ENCODE measurements at regions not wholly inside any gene's neighbourhood (a gene's known extent, or its start where the extent isn't known, plus 50 kb on each side); places are given as distances from the start of the nearest gene placed in this dataset.

DNA sequence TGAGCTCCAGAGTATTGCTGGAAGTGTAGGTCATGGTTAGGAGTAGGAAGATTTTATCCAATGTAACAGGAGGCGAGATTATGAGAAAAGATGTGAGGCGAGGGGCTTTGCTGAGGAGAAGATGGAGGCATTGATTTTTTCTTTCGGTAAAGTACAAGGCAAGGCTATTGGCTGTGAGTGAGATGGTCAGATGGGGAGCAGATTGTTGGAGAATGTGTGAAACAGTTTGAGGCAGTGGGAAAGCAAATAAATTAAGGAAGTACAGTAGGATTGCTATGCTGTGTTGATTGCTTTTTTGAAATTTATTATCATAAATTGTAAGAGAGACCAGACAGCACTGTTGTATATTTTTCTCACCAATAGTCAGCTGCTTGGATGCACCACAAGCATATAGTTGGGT is 173.3 kb downstream of the KCNE4 start:
- DNase-seq (ENCODE audit: low spot score) = no peak

GRCh38 chr2:223226264-223226663 is 174.3 kb downstream of the KCNE4 start:
- DNase-seq (ENCODE audit: low spot score) = no peak

DNA sequence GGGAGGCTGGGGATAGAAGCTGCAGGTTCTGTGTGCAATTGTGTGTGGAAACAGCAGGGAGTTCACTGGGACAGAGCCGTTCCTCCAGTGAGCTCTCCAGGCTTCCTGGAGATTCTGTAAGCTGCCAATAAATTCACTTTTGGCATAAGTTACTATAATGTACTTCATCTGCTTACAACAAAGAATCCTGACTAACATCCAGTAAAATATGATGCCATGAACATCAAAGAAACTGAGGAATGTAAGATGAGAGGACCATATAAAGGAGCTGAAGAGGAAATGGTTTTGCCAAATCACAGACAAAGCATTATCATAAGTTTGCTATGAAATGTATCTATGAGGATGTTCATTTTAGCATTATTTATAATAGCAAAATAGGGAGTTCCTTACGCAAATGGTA is 175.3 kb downstream of the KCNE4 start:
- DNase-seq (ENCODE audit: low spot score) = no peak

DNA sequence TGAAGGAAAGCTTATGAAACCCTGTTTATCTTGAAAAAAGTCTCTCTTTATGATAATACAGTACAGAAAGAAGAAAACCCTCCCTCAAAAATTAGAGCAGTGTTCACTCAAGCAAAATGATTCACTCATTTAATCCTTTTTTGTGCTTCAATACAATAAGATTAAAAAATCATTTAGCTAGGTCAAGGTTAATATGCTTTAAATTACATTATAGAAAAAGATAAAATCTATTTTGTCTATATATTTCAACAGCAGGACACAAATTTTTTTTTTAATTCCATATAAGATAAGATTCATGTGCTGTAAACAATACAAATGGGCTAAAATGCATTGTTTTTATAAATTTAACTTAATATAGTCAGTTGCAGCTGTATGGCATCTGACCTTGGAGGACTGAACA is 176.9 kb downstream of the KCNE4 start:
- no peak for DNase-seq (ENCODE audit: low spot score)

DNA sequence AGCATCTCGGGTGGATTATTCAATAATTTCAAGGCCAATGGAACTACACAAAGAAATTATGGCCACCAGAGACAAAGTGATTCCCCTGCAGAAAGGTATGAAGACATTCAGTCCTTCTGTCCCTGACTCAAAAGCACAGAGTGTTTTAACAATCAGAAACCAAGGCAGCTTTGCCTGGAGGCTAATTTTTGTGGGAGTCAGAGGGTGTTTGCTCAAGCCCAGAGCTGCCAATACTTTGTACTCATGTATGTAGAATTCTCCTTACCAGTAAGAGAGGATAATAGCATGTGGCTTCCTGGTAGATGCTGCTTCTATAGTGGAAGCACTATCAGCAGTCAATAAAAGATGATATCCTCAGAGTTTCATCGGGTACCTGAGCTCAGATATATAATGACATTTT is 178.4 kb downstream of the KCNE4 start:
- DNase-seq (ENCODE audit: low spot score) = no peak

DNA sequence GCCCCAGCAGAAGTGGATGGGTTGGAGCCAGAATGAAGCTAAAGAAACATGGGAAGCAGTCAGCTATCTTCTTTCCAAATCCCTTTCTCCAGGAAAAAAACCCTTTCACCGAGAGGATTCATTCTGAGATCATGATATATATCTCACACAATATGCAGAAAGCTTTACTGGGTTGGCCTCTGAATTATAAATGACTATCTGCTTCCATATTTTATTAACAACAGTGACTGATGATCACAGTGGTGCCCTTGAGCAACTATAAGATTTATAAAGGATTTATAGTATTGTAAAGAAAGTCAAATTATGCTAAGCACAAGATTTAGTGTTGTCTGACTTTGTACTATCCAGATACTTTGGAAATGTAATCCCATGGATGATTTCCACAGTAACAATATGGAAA is 180.3 kb downstream of the KCNE4 start:
- DNase-seq (ENCODE audit: low spot score) = no peak

GRCh38 chr2:223232896-223233295 is 180.9 kb downstream of the KCNE4 start:
- DNase-seq (ENCODE audit: low spot score) = no peak

- DNase-seq (ENCODE audit: low spot score) = no peak
Measured at GRCh38 chr2:223235986-223236385, 184.0 kb downstream of the KCNE4 start.

DNA sequence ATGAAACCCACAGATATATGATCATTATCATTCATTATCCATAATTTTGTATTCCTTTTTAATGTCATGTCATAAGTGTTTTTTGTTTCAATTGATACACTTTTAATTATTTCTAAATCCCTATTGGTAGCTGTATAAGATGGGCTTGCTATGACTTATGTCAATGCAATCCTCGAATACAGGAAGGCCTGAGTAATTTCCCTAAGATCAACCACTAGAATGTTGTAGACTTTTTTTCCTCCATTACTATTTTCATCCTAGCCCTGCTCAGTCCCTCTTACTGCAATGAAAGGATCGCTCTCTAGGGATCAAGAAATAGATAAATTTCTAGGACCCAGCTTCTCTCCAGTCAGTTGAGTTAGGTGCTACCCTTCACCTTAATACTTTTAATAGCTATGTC is 186.3 kb downstream of the KCNE4 start:
- no peak for DNase-seq (ENCODE audit: low spot score)

GRCh38 chr2:223243233-223243632 is 191.2 kb downstream of the KCNE4 start:
- DNase-seq (ENCODE audit: low spot score) = no peak

DNA sequence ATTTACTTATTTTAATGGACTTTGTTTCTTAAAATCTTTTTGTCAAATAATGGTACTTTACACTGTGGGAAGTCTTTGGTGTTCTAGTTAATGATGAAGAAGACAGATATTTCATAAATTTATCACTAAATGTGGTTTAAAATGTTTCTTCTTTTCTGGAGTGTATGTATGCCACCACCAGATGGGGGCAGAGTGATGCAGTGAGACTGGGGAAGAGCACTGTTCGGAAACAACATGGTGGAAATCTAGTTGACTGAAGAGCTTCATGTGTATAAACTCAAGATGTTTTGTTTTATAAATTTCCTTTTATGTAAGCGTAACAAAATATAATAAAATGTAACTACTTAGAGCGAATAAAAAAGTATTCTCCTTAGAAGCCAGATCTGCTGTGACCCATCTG is 195.1 kb downstream of the KCNE4 start:
- peak; percentile 2 for DNase-seq (ENCODE audit: low spot score)

GRCh38 chr2:223251656-223252229 is 199.8 kb downstream of the KCNE4 start:
- no peak for DNase-seq (ENCODE audit: low spot score)

- peak; percentile 53 for DNase-seq (ENCODE audit: low spot score)
Measured at GRCh38 chr2:223260681-223261080, 208.7 kb downstream of the KCNE4 start.

DNA sequence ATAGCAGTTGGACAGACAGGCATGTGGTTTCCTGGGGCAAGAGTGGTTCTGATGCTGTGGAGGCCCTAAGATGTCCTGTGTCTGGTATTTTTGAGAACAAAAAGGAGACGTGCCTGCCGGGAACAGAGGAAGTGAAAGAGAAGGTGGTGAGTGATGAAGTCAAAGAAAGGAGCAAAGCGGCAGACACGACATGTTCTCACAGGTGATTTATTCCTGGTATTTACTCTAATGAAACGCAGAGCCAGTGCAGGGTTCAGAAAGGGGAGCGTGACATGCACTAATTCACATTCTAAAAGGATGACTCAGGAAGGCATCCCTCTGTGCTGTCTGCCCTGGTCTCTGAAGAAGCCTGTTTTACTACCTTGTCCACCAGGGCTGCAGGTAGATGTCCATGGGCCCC is 211.0 kb downstream of the KCNE4 start:
- no peak for DNase-seq (ENCODE audit: low spot score)

DNA sequence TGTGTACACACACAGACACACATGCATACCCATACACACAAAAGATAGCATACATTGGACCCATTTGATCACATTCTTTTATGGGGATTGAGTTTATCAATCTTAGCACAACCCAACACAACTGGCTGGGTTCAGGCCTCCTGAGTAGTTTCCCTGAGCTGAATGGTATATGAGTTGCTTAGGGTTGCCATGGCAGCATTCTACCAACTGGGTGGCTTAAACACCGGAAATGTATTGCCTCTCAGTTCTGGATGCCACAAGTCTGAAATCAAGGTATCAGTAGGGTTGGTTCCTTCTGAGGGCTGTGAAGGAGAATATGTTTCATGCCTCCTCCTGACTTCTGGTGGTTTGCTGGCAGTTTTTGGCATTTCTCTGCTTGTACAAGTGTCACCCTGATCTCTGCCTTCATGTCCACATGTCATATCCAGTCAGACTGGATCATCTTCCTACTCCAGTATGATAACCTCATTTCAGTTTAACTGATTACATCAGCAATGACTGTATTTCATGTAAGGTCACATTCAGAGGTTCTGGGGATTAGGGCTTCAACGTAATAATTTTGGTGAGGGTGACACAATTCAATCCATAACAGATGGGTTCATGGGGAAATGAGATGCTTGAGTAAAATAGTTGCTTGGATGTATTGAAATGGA is 212.7 kb downstream of the KCNE4 start:
- no peak for DNase-seq (ENCODE audit: low spot score)

- no peak for DNase-seq (ENCODE audit: low spot score)
Measured at GRCh38 chr2:223267160-223267951, 215.4 kb downstream of the KCNE4 start.

- DNase-seq (ENCODE audit: low spot score) = no peak
Measured at GRCh38 chr2:223269386-223269785, 217.4 kb downstream of the KCNE4 start.

GRCh38 chr2:223270548-223270947 is 218.6 kb downstream of the KCNE4 start:
- DNase-seq (ENCODE audit: low spot score) = no peak

DNA sequence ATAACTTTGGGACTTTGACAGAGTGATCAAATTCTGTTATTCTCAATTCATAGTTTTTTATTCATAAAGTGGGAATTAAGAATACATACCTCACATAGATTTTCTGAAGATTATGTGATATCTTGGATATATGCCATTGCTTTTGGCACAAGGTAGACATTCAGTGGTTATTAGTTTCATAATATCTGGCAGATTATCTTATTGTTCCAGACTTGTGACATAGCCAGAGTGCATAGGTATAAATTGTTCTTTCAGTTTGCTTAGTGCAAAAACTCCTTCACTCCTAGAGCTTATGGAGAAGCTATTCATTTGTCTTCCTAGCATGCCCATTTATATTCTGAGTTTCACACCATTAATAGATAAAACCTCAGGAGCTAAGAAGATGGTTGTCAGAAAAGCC is 222.0 kb downstream of the KCNE4 start:
- DNase-seq (ENCODE audit: low spot score) = no peak

DNA sequence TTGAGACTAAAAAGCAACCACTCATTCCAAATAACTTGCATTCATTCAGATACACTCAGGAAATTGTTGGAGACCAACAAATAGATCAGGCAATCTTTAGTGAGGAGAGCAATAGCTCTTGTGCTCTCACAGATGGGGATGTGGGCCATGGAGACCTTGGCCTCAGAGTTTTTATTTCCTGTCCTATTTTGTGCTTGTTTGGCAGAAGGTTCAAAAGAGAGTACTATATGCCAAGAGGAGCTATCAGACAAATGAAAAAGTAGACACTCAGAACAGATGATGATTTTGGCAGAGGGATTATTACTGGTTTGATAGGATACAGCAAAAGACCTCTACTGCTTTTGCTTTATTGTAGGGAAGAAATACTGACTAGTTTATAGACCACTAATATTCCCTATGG is 230.2 kb downstream of the KCNE4 start:
- no peak for DNase-seq (ENCODE audit: low spot score)

GRCh38 chr2:223283329-223283728 is 231.3 kb downstream of the KCNE4 start:
- no peak for DNase-seq (ENCODE audit: low spot score)

- no peak for DNase-seq (ENCODE audit: low spot score)
Measured at GRCh38 chr2:223283771-223284170, 231.8 kb downstream of the KCNE4 start.
